Endothelial cell of umbilical vein (primary cell): ENCODE measurements at regions not wholly inside any gene's neighbourhood (a gene's known extent, or its start where the extent isn't known, plus 50 kb on each side); places are given as distances from the start of the nearest gene placed in this dataset.

ENCODE experiments used
- CTCF ChIP-seq, 2 donors: IDR thresholded peaks; 1 replicate in 1 of 2; 2 replicates in 1 of 2; pipeline ENCODE4 v1.5.1; 2011; ENCODE audit warnings: low read length in 2 of 2, mild to moderate bottlenecking in 2 of 2, moderate library complexity in 2 of 2, control low read depth in 1 of 2, inconsistent platforms in 1 of 2, low read depth in 1 of 2; ENCODE audit not compliant: insufficient read depth in 1 of 2; ENCODE audit errors: extremely low read depth in 1 of 2
- EZH2 ChIP-seq: IDR thresholded peaks from 2 replicates; pipeline ENCODE4 v1.6.1; 2012; ENCODE audit warnings: borderline replicate concordance, low read depth, mild to moderate bottlenecking, moderate library complexity, low read length, inconsistent platforms; ENCODE audit not compliant: severe bottlenecking
- GATA2 ChIP-seq: IDR thresholded peaks from 2 replicates; pipeline ENCODE4 v1.7.0; 2011; ENCODE audit warnings: low read depth, mild to moderate bottlenecking, moderate library complexity, mixed read lengths, low read length; ENCODE audit not compliant: insufficient read length, insufficient read depth
- JUN ChIP-seq: IDR thresholded peaks from 2 replicates; pipeline ENCODE4 v1.6.1; 2011; ENCODE audit warnings: borderline replicate concordance, low read depth; ENCODE audit not compliant: insufficient read length, insufficient read depth
- POLR2A ChIP-seq: IDR thresholded peaks from 2 replicates; pipeline ENCODE4 v1.6.1; 2012; ENCODE audit warnings: low read depth, mild to moderate bottlenecking, control low read depth, low read length
- TF ChIP-seq, protein P1 (sequence below): IDR thresholded peaks from 2 replicates; pipeline ENCODE4 v1.6.1; 2011; ENCODE audit not compliant: insufficient read depth, insufficient read length

DNA sequence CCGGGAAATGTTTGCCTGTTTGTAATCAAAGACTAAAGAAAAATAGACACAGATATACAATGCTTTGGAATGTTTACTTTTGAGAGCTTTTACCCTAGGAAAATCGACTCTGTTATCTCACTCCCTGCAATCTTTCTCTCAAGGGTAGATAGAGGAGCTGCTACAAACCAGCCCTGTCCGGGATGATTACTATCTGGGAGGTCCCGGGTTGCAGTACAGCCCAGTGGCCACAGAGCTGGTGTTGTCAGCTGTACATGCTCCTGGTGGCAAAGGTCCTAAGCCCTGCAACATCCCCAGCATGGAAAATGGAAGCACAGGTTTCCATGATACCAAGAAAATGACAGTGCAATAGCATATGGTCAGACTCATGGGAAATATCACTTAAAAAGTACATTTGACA lies 570.5 kb upstream of the SOX11 start:
- no peak for TF ChIP-seq CTCF (IDR thresholded peaks at IDR 0.05; ENCODE audit: extremely low read depth in 1 of 2, insufficient read depth in 1 of 2, low read depth in 1 of 2, low read length in 2 of 2)
- TF ChIP-seq EZH2: no peak
- TF ChIP-seq JUN: no peak
- TF ChIP-seq POLR2A: no peak
- TF ChIP-seq, protein P1, sequence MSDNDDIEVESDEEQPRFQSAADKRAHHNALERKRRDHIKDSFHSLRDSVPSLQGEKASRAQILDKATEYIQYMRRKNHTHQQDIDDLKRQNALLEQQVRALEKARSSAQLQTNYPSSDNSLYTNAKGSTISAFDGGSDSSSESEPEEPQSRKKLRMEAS: no peak
- no peak for TF ChIP-seq GATA2
